CD4-positive, alpha-beta T cell treated with Interleukin-12 subunit alpha and Interleukin-12 subunit beta, for 1 hour (primary cell): ENCODE measurements at regions not wholly inside any gene's neighbourhood (a gene's known extent, or its start where the extent isn't known, plus 50 kb on each side); places are given as distances from the start of the nearest gene placed in this dataset.
"Not testable (repeated sequence)": the region's sequence is repeated elsewhere in the genome, so short reads cannot be mapped to it uniquely, and the experiment has no call there.

Source experiments
- DNase-seq: peaks from one replicate; pipeline ENCODE4 v3.0.0-alpha.2; 2020

DNA sequence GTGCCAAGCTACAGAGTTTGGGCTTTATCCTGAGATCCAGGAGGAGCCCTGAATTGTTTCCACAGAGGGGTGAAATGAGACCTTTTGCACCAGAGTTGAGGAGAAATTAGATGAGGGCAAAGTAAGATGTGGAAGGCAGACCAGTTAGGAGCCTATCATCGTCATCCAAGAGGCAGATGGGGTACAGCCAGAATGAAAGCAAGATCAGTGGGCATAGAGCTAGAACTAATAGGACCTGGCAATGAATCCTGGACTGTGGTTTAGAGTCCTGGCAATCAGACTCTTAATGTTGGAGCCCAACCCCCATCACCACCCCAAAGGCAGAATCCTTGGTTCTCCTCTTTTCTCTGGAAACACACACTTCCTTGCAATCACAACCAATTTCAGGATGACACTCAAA is 166.6 kb upstream of the HMGA2 start:
- DNase-seq, result no peak

DNA sequence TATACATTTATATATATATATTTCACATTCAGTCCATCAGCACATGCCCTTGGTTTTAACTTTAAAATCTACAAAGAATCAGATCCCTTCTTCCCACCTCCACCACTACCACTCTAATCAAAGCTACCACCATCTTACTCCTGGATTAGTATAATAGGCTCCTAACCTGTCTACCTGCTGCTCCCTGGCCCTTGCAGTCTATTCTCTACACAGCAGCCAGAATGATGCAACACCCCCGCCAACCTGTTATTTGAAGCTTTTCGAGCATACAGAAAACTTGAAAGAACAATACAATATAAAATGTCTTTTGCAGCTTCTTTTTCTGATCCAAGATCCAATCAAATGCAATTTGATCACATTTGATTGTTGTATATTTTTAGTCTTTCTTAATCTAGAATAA is 165.9 kb upstream of the HMGA2 start:
- no peak for DNase-seq

DNA sequence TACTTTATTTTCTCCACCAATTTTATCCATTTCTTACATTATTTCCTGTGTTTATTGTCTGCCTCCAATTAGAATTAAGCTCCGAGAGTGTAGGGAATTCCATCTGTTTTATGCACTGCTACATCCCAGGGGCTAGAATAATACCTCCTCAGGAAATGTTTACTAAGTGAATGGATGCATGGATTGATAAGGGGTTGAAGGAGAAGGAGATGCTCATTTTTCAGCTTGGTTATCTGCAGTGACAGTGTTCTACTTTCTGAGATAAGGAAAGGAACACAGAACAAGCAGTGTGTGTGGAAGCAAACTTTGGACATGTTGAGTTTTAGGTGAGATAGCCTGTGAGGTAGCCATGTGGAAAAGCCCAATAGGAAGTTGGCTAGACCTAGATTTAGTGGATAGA is 164.6 kb upstream of the HMGA2 start:
- DNase-seq, result no peak

DNA sequence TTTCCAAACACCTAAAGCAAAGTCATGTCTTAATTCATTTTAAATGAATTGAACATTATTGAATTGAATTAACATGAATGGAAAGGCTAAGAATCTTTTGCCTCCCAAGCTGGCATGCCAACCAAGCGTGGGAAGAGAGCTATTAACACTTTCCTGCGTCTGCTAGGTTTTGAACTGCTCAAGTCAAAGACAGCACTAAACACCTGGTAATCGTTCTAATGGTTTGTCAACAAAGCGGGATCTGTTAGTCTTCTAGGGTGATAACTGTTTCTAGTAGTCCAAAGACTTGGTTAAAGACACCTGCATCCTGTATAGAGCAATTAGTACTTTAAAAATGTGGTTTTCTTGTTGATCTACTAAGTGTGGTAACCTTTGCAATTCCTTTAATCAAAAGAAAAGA is 164.2 kb upstream of the HMGA2 start:
- DNase-seq, result no peak

DNA sequence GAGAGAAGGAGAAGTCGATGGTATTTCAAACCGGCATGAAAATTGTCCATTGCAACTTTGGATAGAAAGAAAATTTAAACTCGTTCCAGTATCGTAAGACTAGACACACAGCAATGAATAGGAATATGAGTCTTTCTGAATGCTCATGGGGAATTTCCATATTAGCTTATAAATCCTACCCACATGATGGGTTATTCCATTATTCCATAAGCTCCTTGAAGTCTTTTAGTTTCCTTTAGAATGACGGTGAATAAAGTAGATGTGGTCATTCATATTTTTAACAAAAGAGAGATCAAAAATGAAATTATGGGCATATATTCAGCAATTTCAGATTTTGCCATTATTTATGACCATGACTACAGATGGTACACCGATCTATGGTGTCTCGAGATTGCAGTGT is 163.4 kb upstream of the HMGA2 start:
- DNase-seq, result no peak

DNA sequence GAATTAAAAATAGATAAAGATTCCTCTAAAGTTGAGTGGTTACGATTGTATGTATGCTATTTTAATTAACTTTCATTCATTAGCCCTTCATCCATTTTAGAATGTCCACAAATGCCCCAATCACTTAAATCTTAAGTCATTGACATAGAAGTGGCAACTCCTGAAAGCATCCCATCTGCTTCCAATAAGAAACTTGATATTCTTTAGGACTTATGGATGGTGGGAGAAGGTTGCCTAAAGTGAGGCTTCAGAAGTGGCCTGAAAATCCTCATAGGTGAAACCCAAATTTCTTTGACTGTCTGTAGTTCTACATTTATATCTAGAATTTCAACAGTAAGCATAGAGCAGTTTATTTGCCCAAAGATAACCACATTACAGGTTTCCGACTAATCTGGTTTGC is 161.7 kb upstream of the HMGA2 start:
- no peak for DNase-seq

DNA sequence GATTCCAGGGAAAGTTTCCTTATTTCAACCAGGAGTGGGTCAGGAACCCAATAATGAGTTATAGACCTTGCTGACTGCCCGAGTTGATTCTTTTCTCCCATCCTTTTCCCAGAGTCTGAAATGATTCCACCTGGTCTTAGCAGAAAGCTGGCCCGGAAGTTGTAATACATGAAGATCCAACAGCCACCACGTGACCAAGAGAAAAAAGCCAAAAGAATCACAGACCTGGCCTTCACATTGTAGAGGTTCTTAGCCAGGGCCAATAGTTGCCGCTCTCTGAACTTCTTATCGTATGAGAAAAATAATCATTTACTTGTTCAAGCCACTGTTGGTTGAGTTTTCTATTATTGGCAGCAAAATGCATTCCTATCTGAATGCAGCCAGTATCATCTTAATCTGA is 161.2 kb upstream of the HMGA2 start:
- no peak for DNase-seq

DNA sequence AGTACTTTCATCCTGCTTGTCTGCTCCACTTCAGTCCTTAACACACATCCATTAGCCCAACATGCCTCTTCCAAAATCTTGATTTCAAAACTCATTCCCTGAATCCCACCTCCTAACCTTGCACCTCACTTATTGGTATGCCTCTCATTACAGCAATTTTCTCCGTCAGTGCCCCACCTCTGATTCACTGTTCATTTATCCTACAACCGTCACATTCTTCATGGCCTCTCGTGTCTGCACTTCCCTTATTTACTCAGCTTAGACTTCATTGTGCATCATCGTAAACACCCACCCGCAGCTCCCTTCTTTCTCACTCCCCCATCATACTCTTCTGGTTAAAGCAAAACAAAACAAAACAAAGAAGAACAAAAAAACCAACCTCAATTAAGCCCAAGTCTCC is 160.6 kb upstream of the HMGA2 start:
- DNase-seq, result no peak

DNA sequence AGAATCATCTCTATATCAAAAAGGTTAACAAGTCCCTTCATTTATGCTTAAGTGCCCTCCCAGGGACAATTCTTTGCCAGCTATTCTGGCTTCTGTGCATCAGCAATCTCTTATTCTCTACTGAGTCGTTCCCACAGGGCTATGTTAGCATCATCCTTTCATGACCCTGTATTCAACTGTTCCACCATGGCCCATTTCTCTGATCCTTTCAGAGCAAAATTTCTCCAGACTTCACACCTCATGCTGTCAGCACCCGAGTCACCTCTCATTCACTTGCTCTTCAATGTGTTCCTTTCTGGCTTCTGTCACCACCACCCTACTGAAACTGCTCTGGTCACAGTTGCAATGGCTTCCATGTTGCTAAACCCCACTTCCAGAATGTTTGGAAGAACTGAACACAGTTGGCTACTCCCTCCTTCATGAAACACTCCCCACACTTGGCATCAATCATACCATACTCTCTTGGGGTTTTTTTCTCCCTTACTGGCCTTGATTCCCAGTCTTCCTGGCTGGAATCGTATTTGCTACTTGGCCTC is 159.5 kb upstream of the HMGA2 start:
- no peak for DNase-seq

DNA sequence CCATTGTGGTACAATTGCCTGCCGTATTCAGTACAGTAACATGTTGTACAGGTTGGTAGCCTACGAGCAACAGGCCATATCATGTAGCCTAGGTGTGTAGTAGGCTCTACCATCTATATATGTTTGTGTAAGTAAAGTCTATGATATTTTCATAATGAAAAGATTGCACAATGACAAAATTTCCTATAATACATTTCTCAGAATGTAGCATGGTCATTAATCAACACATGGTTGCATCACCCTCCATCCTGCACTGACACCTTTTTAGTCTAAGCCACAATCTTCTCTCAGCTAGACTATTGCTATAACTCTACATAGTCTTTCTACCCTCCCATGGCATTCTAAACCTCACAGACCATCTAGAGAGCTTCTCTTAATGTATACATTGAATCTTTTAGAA is 158.5 kb upstream of the HMGA2 start:
- no peak for DNase-seq

DNA sequence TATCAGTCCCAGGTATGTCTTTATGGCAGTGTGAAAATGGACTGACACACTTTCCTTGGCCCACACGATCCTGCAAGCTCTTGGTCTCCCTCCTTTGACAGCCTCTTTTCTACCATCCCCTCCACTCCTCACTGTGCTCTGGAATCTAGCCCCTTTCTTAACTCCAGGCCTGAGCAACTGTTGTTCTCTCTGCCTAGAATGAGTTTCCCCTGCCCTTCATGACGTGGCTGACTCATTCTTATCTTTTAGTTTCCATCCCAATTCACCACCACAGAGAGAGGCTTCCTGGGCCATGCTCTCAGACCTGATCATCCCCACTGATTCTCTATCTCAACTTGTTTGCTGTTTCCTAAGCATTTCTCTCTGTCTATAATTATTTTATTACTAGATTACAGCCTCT is 157.4 kb upstream of the HMGA2 start:
- no peak for DNase-seq

DNA sequence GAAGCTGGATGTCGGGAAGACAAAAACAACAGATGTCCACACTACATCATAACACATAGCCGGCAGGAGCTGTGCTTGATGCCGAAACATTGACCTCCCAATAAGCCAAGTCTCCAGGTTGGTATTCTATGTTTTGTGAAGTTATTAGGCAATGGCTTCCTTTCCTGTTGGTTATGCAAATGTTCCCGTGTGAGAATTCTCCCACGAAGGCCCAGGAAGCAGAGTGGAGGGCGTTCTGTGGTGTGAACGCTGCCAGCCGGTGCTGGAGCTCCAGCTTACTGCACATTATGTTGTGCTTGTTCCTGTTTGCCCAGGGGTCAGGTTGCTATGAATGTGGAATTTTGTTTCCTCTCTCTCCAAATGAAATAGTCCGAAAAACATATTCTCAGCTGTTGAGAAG is 156.4 kb upstream of the HMGA2 start:
- DNase-seq, result no peak

DNA sequence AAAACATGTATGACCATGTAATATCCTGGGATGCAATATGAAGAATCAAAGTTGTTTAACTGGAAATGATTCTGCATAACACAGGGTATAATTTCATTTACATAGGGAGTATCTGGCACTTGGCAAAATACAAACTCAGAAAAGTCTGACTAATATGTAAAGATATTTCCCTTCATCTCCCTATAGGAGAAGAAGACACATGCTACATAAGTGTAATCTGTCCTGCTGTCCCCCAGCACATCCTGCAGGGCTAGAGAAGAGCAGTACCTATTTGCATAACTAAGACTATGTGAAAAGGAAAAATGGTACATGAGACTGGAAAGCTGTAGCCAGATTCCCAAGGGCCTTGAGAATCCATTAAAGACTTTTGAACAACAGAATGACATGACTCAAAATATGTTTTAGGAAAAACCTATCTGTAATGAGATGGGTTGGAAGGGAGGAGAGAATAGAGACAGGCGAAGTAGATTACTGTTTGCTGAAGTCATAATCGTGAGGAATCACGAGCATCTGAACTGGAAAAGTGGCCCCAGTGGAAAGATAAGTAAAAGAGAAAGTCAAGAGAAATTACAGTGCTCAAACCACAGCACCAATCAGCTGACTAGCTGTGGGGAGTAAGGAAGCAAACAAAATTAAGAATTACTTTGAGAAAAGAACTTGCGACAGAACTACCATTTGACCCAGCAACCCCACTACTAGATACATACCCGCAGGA is 155.1 kb upstream of the HMGA2 start:
- no peak for DNase-seq

DNA sequence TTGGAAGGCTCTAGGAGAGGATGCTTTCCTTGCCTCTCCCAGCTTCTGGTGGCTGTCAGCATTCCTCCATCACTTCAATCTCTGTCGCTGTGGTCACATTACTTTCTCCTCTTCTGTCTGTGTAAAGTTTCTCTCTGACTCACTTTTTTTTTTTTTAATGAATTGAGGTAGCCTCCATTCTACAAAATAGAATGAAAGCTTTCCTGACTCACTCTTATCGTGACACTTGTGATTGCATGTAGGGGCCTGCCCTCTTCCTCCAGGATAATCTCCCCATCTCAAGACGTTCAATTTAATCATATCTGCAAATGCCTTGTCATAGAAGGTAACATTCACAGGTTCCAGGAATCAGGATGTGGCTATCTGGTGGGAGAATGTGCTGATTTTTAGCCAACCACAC is 153.5 kb upstream of the HMGA2 start:
- no peak for DNase-seq

DNA sequence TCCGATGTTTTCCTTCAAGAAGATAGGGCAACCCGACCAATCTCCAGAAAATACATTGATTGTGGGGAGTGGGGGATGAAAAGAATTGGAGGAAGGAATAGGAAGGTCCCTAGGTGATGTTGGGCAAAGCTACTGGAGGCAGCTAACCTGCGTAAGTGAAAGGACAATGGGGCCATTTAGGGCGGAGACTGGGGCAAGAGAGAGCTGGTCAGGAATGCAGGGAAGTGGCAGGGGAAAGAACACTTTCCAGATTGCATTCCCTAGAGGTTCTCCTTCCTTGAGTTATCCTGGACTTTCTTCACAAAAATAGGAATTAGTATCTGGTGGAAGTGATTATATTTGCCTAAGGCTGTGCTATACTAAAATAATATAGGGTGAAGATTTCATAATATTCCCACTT is 151.8 kb upstream of the HMGA2 start:
- no peak for DNase-seq

DNA sequence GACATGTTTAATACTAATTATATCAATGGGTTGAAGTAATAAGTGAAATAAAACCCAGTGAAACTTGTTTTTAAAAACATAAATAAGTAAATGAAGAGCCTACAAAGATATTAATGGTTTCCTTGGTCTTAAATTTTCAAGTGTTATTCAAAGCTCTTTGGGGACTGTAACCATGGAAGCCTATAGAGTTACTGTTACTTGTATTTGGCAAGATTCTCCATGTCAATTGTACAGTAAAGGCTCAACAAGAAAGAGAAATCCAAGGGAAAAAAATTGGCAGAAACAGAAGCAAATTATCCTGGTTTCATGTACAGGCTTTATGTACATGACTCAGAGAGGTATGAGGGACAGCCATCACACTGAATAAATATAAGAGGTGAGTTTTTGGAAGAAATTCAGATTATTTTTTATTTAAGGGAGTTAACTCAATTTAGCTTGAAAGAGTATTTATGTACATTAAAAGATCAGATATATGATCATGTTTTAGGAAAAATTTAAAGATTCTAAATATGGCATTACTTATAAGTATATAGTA is 151.1 kb upstream of the HMGA2 start:
- no peak for DNase-seq

DNA sequence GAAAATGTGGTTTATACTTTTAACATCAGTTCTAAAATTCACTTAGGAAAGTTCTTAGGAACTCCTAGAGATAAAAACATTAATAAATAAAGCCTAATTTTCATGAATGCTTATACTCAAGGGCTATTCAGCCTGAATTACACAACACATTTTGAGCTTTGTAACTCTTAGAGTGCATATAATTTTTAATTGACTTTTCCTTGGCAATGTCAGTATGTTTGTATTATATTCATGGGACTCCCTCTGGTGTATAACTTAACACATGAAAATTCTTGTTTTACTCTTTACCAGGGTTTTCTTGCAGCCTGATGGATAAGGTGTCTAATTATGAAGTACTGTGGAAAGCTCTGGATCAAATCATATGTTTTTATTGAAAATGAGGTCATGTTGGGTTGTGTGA is 150.6 kb upstream of the HMGA2 start:
- DNase-seq, result no peak

DNA sequence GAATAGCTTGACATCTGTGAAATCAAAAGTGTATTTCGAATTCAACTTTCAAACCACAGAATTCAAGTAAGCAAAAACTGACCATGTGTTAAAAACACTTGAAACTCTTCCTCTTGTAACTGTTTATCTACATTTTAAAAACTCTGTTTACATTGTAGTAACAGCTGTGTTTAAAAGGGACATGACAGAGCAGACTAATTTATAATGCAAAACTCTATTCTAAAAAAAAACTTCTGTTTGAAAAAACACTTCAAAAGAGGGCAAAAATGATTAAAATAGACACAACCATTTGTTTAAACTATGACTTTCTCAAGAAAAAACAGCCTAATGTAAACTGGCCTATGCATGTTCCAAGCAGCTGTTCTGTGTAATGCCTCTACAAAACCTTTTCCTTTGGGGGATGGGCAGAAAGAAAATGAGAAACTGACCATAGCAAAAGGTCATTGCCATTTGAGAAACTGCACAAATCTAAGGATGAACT is 149.1 kb upstream of the HMGA2 start:
- DNase-seq, result no peak

DNA sequence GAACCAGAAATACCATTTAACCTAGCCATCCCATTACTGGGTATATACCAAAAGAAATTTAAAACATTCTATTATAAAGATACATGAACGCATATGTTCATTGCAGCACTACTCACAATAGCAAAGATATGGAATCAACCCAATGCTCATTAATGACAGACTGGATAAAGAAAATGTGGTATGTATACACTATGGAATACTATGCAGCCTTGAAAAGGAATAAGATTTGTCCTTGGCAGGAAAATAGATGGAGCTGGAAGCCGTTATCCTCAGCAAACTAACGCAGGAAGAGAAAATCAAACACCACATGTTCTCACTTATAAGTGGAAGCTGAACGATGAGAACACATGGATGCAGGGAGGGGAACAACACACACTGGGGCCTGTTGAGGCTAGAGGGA is 146.1 kb upstream of the HMGA2 start:
- DNase-seq, result not testable (repeated sequence)

DNA sequence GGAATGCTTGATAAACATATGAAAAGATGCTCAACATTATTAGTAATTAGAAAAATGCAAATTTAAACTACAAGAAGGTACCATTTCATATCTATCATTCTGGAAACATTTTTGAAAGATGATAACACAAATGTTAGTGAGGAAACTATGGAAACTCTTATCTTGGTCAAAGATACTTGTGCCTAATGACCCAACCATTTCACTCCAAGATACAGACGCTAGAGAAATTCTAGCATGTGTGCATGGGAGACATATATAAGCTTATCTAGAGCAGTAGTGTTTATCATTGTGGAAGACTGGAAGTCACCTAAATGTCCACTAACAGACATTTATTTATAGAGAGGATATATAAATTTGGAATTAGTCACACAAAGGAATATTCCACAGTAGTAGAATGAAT is 143.1 kb upstream of the HMGA2 start:
- no peak for DNase-seq

DNA sequence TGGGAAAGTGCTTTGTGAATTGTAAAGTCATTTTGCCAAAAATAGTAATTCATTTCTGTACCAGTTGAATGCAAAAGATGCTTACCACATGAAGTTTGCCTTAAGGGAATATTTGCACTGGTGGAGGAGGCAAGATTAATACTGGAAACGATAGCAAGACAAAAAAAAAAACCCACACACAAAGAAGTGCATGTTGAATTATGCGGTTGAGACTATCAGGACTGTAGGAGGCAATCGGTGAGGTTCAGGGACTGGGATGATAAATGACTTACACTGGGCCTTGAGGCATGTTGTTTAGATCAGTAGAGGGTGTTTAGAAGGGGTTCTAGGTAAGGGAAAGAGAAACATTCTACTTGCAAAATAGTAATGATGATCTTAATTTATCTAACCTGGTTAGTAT is 142.2 kb upstream of the HMGA2 start:
- no peak for DNase-seq

DNA sequence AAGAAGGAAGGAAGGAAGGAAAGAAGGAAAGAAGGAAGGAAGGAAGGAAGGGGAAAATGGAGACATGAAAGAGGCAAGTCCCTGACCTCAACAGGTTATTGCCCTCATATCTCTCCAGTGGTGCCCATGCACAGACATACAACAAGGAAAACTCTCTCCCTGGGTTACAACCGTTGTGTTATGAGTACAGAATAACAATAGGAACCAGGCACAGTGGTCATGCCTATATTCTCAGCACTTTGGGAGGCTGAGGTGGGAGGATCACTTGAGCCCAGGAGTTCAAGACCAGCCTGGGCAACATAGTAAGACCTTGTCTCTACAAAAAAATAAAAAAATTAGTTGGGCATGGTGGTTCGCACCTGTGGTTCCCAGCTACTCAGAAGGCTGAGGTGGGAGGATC is 139.4 kb upstream of the HMGA2 start:
- no peak for DNase-seq

DNA sequence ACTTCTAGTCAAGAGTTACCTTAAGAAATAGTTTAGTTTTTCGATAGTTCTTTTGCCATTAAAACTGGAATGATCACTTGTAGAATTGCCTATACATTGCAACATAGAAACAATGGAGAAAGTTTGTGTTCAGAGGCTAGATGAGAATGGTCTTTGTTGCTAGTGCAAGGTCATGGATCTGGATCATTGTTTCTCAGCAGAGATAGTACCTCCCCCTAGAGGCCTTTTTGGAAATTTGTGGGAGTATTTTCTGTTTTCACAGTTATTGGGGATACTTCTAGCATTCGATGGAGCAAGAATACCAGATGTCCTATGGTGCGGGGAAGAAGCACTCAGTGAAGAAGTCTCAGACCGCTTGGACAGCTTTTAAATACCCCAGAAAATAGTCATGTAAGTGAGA is 138.8 kb upstream of the HMGA2 start:
- no peak for DNase-seq

DNA sequence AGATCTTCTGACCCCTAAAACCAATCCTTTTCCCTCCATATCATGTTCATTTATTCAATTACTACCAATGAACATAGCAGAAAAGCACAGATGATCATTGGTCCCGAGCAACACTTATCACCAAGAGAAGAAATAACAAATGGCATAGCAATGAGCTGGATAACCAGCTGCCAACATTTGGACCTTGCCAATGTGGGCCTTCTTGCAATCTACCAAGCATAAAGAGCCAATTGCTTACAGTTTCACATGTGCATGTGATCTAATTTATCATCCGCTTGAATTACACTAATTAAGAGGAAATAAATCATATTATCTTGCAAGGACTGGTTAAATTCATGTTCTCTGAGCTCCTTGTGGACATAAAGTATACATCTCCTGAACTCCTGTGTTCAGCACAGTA is 134.8 kb upstream of the HMGA2 start:
- no peak for DNase-seq

DNA sequence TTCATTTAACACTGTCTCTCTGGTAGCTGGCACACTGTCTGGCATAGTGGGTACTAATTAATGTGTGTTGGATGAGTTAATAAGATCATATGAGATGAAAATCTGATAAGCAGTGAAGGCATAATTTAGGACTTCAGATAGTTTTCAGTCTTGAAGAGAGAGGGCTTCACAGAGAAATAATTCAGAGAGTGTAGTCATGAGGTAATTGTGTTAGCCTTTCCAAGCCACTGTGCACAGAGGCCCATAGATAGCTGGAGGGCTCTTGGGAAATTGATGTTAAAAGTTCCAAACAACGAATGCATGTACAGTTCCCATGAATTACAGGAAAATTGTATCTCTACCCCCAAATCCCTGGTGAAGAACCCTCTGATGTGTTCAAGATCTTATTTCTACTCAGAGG is 133.8 kb upstream of the HMGA2 start:
- DNase-seq, result no peak
